ENCODE measurements at regions not wholly inside any gene's neighbourhood (a gene's known extent, or its start where the extent isn't known, plus 50 kb on each side); places are given as distances from the start of the nearest gene placed in this dataset.

DNA sequence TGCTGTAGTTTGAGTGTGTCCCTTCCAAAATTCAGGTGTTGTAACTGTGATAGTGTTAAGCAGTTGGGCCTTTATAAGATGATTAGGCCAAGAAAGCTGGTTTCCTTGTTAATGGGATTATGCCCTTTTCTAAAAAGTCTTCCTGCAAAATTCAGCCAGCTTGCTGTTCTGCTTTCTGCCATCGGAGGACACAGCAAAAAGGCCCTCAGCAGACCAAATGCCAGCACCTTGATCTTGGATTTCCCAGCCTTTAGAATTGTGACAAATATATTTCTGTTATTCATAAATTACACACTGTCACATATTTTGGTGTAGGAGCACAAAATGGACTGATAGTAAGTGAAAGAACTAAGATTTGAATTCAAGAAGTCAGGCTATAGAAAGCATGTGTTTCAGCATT is 203.2 kb downstream of the IZUMO3 start:
- DNase-seq (ENCODE audit: low spot score): no peak
- no peaks in the 10 kb centered on the region for H3K9me3 ChIP-seq (ENCODE audit: low read length)
- no peaks in the 10 kb centered on the region for H3K9me2 ChIP-seq (ENCODE audit: insufficient read depth, low read length)
- TF ChIP-seq EZH2phosphoT487 (IDR thresholded peaks at IDR 0.05; ENCODE audit: borderline replicate concordance, low read depth, low read length): no peak
- TF ChIP-seq, protein P1, sequence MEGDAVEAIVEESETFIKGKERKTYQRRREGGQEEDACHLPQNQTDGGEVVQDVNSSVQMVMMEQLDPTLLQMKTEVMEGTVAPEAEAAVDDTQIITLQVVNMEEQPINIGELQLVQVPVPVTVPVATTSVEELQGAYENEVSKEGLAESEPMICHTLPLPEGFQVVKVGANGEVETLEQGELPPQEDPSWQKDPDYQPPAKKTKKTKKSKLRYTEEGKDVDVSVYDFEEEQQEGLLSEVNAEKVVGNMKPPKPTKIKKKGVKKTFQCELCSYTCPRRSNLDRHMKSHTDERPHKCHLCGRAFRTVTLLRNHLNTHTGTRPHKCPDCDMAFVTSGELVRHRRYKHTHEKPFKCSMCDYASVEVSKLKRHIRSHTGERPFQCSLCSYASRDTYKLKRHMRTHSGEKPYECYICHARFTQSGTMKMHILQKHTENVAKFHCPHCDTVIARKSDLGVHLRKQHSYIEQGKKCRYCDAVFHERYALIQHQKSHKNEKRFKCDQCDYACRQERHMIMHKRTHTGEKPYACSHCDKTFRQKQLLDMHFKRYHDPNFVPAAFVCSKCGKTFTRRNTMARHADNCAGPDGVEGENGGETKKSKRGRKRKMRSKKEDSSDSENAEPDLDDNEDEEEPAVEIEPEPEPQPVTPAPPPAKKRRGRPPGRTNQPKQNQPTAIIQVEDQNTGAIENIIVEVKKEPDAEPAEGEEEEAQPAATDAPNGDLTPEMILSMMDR (conservative IDR thresholded peaks at IDR 0.05; ENCODE audit: low read length): no peak
- H3K27ac ChIP-seq (ENCODE audit: low read depth, low read length, poor library complexity, severe bottlenecking): no peak overlapping the region
- no peak overlapping the region for H2AFZ ChIP-seq (ENCODE audit: low read length)
- no peaks in the 10 kb centered on the region for H3K79me2 ChIP-seq (ENCODE audit: insufficient read depth, low read depth, low read length)
- H3K4me1 ChIP-seq (ENCODE audit: insufficient read depth, low read length, poor library complexity, severe bottlenecking): no peaks in the 10 kb centered on the region
- H3K4me2 ChIP-seq (ENCODE audit: low read length): no peak overlapping the region
- ChIA-PET POLR2A (no interaction called here), CTCF (ENCODE audit: unreplicated experiment) (no interaction called here)
- no peaks in the 10 kb centered on the region for H3K36me3 ChIP-seq (ENCODE audit: insufficient read depth, low read length)
- H3K4me3 ChIP-seq (ENCODE audit: low read depth, low read length, poor library complexity, severe bottlenecking): no peak overlapping the region
- no TSS peak for BruUV-seq (replicated peaks)
- intact Hi-C loops (cut with micrococcal nuclease; ENCODE audit: unreplicated experiment): no loop called here
- H4K20me1 ChIP-seq (ENCODE audit: insufficient read depth, low read length): no peaks in the 10 kb centered on the region

- ChIA-PET CTCF (ENCODE audit: unreplicated experiment) (no interaction called here), POLR2A (interaction anchor here (0.6 kb wide), 1 partner anchor 1387 kb away, joined by 3 read pairs; no protein-coding TSS in a partner anchor)
- BruUV-seq (replicated peaks): no TSS peak
- intact Hi-C loops (cut with micrococcal nuclease; ENCODE audit: unreplicated experiment): no loop called here
- no peak for DNase-seq (ENCODE audit: low spot score)
- Histone ChIP-seq H3K79me2 (ENCODE audit: insufficient read depth, low read depth, low read length) (no peaks in the 10 kb centered on the region), H4K20me1 (ENCODE audit: insufficient read depth, low read length) (no peaks in the 10 kb centered on the region), H3K27ac (ENCODE audit: low read depth, low read length, poor library complexity, severe bottlenecking) (no peak overlapping the region), H3K4me3 (ENCODE audit: low read depth, low read length, poor library complexity, severe bottlenecking) (no peak overlapping the region), H2AFZ (ENCODE audit: low read length) (no peak overlapping the region), H3K4me2 (ENCODE audit: low read length) (no peak overlapping the region), H3K4me1 (ENCODE audit: insufficient read depth, low read length, poor library complexity, severe bottlenecking) (no peaks in the 10 kb centered on the region), H3K36me3 (ENCODE audit: insufficient read depth, low read length) (no peaks in the 10 kb centered on the region), H3K9me3 (ENCODE audit: low read length) (no peaks in the 10 kb centered on the region), H3K9me2 (ENCODE audit: insufficient read depth, low read length) (no peaks in the 10 kb centered on the region)
- no peak for TF ChIP-seq EZH2phosphoT487 (IDR thresholded peaks at IDR 0.05; ENCODE audit: borderline replicate concordance, low read depth, low read length)
- TF ChIP-seq, protein P1 (conservative IDR thresholded peaks at IDR 0.05; ENCODE audit: low read length): no peak
These were observed 212.1 kb downstream of the IZUMO3 start for GRCh38 chr9:24333629-24334028.

- no peaks in the 10 kb centered on the region for H3K4me1 ChIP-seq (ENCODE audit: insufficient read depth, low read length, poor library complexity, severe bottlenecking)
- CTCF ChIA-PET (ENCODE audit: unreplicated experiment): no interaction called here
- intact Hi-C loops (cut with micrococcal nuclease; ENCODE audit: unreplicated experiment): no loop called here
- no peak overlapping the region for H3K4me2 ChIP-seq (ENCODE audit: low read length)
- H3K36me3 ChIP-seq (ENCODE audit: insufficient read depth, low read length): no peaks in the 10 kb centered on the region
- H3K79me2 ChIP-seq (ENCODE audit: insufficient read depth, low read depth, low read length): no peaks in the 10 kb centered on the region
- H3K4me3 ChIP-seq (ENCODE audit: low read depth, low read length, poor library complexity, severe bottlenecking): no peak overlapping the region
- H2AFZ ChIP-seq (ENCODE audit: low read length): no peak overlapping the region
- no peaks in the 10 kb centered on the region for H3K9me2 ChIP-seq (ENCODE audit: insufficient read depth, low read length)
- BruUV-seq (replicated peaks): no TSS peak
- H4K20me1 ChIP-seq (ENCODE audit: insufficient read depth, low read length): no peaks in the 10 kb centered on the region
- no peak for DNase-seq (ENCODE audit: low spot score)
- POLR2A ChIA-PET: no interaction called here
- H3K9me3 ChIP-seq (ENCODE audit: low read length): no peaks in the 10 kb centered on the region
- H3K27ac ChIP-seq (ENCODE audit: low read depth, low read length, poor library complexity, severe bottlenecking): no peak overlapping the region
- TF ChIP-seq EZH2phosphoT487 (IDR thresholded peaks at IDR 0.05; ENCODE audit: borderline replicate concordance, low read depth, low read length): no peak
- TF ChIP-seq, protein P1 (conservative IDR thresholded peaks at IDR 0.05; ENCODE audit: low read length): no peak
These were observed 246.8 kb downstream of the IZUMO3 start for GRCh38 chr9:24298912-24299311.
